Mammary epithelial cell (primary cell): ENCODE measurements at regions not wholly inside any gene's neighbourhood (a gene's known extent, or its start where the extent isn't known, plus 50 kb on each side); places are given as distances from the start of the nearest gene placed in this dataset.
"Not testable (repeated sequence)": the region's sequence is repeated elsewhere in the genome, so short reads cannot be mapped to it uniquely, and the experiment has no call there.

Source experiments
- EZH2 ChIP-seq: IDR thresholded peaks from 2 replicates; pipeline ENCODE4 v1.6.1; 2012; ENCODE audit warnings: low read length, inconsistent platforms, borderline replicate concordance
- TF ChIP-seq, protein P1 (sequence below), 2 donors: IDR thresholded peaks in 1 of 2; conservative IDR thresholded peaks in 1 of 2; 2 replicates each; pipeline ENCODE4 v1.5.1; 2011 to 2012; ENCODE audit warnings: inconsistent platforms in 2 of 2, low read length in 2 of 2, mild to moderate bottlenecking in 2 of 2, control low read depth in 1 of 2, low read depth in 1 of 2; ENCODE audit not compliant: insufficient read depth in 1 of 2; ENCODE audit errors: extremely low read depth in 1 of 2

GRCh38 chr12:9542827-9543226 lies 64.9 kb downstream of the KLRB1 start:
- TF ChIP-seq, protein P1, sequence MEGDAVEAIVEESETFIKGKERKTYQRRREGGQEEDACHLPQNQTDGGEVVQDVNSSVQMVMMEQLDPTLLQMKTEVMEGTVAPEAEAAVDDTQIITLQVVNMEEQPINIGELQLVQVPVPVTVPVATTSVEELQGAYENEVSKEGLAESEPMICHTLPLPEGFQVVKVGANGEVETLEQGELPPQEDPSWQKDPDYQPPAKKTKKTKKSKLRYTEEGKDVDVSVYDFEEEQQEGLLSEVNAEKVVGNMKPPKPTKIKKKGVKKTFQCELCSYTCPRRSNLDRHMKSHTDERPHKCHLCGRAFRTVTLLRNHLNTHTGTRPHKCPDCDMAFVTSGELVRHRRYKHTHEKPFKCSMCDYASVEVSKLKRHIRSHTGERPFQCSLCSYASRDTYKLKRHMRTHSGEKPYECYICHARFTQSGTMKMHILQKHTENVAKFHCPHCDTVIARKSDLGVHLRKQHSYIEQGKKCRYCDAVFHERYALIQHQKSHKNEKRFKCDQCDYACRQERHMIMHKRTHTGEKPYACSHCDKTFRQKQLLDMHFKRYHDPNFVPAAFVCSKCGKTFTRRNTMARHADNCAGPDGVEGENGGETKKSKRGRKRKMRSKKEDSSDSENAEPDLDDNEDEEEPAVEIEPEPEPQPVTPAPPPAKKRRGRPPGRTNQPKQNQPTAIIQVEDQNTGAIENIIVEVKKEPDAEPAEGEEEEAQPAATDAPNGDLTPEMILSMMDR (conservative IDR thresholded peaks at IDR 0.05 in 1 of 2, IDR thresholded peaks at IDR 0.05 in 1 of 2; ENCODE audit: extremely low read depth in 1 of 2, insufficient read depth in 1 of 2, low read depth in 1 of 2, low read length in 2 of 2), result not testable (repeated sequence)
- TF ChIP-seq EZH2, result not testable (repeated sequence)
